NOMO-1 treated with DMSO at 0.1 percent for 48 hours (cell line): ENCODE measurements at regions not wholly inside any gene's neighbourhood (a gene's known extent, or its start where the extent isn't known, plus 50 kb on each side); places are given as distances from the start of the nearest gene placed in this dataset.
A peak's percentile ranks its signal among the peaks of the same experiment; 100 is the strongest.

Experiments
- DNase-seq: peaks from one replicate; lab custom pipeline; 2025; ENCODE audit not compliant: unreplicated experiment; lab: John Stamatoyannopoulos, UW

- DNase-seq = no peak
Observed at GRCh38 chr11:90380206-90380605, 157.4 kb upstream of the CHORDC1 start.

GRCh38 chr11:90373971-90374370 lies 151.1 kb upstream of the CHORDC1 start:
- peak; percentile 12 for DNase-seq

- no peak for DNase-seq
Observed at GRCh38 chr11:90364527-90364926, 141.7 kb upstream of the CHORDC1 start.

- no peak for DNase-seq
Observed at GRCh38 chr11:90363739-90364138, 140.9 kb upstream of the CHORDC1 start.

GRCh38 chr11:90355200-90355599 lies 132.4 kb upstream of the CHORDC1 start:
- DNase-seq = no peak

GRCh38 chr11:90349731-90350130 lies 126.9 kb upstream of the CHORDC1 start:
- peak; percentile 86 for DNase-seq

GRCh38 chr11:90344546-90344945 lies 121.7 kb upstream of the CHORDC1 start:
- DNase-seq = peak; percentile 63

- DNase-seq = peak; percentile 88
Observed at GRCh38 chr11:90343673-90344072, 120.8 kb upstream of the CHORDC1 start.

- no peak for DNase-seq
Observed at GRCh38 chr11:90341986-90342385, 119.1 kb upstream of the CHORDC1 start.

- DNase-seq = no peak
Observed at GRCh38 chr11:90332415-90332814, 109.6 kb upstream of the CHORDC1 start.

GRCh38 chr11:90330632-90331031 lies 107.8 kb upstream of the CHORDC1 start:
- no peak for DNase-seq

GRCh38 chr11:90329043-90329442 lies 106.2 kb upstream of the CHORDC1 start:
- peak; percentile 49 for DNase-seq

GRCh38 chr11:90326647-90327046 lies 103.8 kb upstream of the CHORDC1 start:
- peak; percentile 70 for DNase-seq

- no peak for DNase-seq
Observed at GRCh38 chr11:90323289-90323688, 100.4 kb upstream of the CHORDC1 start.

- DNase-seq = no peak
Observed at GRCh38 chr11:90321018-90321417, 98.2 kb upstream of the CHORDC1 start.

- no peak for DNase-seq
Observed at GRCh38 chr11:90318651-90319050, 95.8 kb upstream of the CHORDC1 start.

GRCh38 chr11:90310210-90310609 lies 87.4 kb upstream of the CHORDC1 start:
- DNase-seq = no peak

GRCh38 chr11:90309693-90310092 lies 86.8 kb upstream of the CHORDC1 start:
- DNase-seq = no peak

GRCh38 chr11:90294526-90294925 lies 71.7 kb upstream of the CHORDC1 start:
- no peak for DNase-seq

- DNase-seq = no peak
Observed at GRCh38 chr11:90294091-90294490, 71.2 kb upstream of the CHORDC1 start.

- peak; percentile 47 for DNase-seq
Observed at GRCh38 chr11:90288212-90288821, 65.5 kb upstream of the CHORDC1 start.

- no peak for DNase-seq
Observed at GRCh38 chr11:90286640-90287039, 63.8 kb upstream of the CHORDC1 start.

- peak; percentile 85 for DNase-seq
Observed at GRCh38 chr11:90284171-90284570, 61.3 kb upstream of the CHORDC1 start.
